PC-3 (cell line): ENCODE measurements at regions not wholly inside any gene's neighbourhood (a gene's known extent, or its start where the extent isn't known, plus 50 kb on each side); places are given as distances from the start of the nearest gene placed in this dataset.

Source experiments
- EZH2 ChIP-seq: fragments of 300-600 bp; sonication (generic); IDR thresholded peaks from one replicate; pipeline ENCODE4 v1.6.1; 2017; ENCODE audit warnings: antibody characterized with exemption, mild to moderate bottlenecking, low read length; ENCODE audit not compliant: unreplicated experiment
- TF ChIP-seq, protein P1 (sequence below): fragments of 300-600 bp; sonication (generic); conservative IDR thresholded peaks from 2 replicates; pipeline ENCODE4 v1.5.1; 2017; ENCODE audit warnings: antibody characterized with exemption, low read depth, mild to moderate bottlenecking, low read length

DNA sequence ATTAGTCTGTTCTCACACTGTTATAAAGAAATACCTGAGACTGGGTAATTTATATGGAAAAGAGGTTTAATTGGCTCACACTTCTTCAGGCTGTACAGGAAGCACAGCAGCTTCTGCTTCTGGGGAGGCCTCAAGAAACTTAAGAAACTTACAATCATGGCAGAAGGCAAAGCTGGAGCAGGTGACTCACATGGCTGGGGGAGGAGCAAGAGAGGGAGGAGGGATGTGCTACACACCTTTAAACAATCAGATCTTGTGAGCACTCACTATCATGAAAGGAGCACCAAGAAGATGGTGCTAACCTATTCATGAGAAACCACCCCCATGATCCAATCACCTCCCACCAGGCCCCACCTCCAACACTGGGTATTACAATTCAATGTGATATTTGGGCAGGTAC is 381.6 kb downstream of the ETS1 start:
- TF ChIP-seq, protein P1, sequence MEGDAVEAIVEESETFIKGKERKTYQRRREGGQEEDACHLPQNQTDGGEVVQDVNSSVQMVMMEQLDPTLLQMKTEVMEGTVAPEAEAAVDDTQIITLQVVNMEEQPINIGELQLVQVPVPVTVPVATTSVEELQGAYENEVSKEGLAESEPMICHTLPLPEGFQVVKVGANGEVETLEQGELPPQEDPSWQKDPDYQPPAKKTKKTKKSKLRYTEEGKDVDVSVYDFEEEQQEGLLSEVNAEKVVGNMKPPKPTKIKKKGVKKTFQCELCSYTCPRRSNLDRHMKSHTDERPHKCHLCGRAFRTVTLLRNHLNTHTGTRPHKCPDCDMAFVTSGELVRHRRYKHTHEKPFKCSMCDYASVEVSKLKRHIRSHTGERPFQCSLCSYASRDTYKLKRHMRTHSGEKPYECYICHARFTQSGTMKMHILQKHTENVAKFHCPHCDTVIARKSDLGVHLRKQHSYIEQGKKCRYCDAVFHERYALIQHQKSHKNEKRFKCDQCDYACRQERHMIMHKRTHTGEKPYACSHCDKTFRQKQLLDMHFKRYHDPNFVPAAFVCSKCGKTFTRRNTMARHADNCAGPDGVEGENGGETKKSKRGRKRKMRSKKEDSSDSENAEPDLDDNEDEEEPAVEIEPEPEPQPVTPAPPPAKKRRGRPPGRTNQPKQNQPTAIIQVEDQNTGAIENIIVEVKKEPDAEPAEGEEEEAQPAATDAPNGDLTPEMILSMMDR, result no peak
- no peak for TF ChIP-seq EZH2
